ENCODE measurements at regions not wholly inside any gene's neighbourhood (a gene's known extent, or its start where the extent isn't known, plus 50 kb on each side); places are given as distances from the start of the nearest gene placed in this dataset.

DNA sequence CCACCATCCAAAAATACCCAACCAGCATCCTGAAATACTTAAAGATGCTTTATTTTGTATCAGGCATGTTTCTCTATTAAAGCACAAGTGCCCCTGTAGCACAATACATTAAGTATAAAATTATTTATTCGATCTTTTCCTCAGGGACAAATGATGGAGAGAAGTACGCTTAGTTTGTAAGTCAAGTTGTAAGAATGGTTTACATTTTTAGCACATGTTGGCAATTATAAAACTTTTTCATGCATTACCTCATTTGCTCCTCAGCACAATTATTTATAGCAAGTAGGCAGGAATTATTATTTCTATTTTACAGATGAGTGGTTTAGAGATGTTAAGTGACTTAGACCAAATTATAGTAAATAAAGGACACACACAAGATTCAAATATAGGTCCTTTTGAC is 232.6 kb upstream of the HTR2A start:
- TF ChIP-seq, protein P1, sequence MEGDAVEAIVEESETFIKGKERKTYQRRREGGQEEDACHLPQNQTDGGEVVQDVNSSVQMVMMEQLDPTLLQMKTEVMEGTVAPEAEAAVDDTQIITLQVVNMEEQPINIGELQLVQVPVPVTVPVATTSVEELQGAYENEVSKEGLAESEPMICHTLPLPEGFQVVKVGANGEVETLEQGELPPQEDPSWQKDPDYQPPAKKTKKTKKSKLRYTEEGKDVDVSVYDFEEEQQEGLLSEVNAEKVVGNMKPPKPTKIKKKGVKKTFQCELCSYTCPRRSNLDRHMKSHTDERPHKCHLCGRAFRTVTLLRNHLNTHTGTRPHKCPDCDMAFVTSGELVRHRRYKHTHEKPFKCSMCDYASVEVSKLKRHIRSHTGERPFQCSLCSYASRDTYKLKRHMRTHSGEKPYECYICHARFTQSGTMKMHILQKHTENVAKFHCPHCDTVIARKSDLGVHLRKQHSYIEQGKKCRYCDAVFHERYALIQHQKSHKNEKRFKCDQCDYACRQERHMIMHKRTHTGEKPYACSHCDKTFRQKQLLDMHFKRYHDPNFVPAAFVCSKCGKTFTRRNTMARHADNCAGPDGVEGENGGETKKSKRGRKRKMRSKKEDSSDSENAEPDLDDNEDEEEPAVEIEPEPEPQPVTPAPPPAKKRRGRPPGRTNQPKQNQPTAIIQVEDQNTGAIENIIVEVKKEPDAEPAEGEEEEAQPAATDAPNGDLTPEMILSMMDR (IDR thresholded peaks at IDR 0.05) = no peak
- no peak for TF ChIP-seq POLR2A (IDR thresholded peaks at IDR 0.05)

Data from adrenal gland (tissue), 5 donors.